ENCODE measurements at regions not wholly inside any gene's neighbourhood (a gene's known extent, or its start where the extent isn't known, plus 50 kb on each side); places are given as distances from the start of the nearest gene placed in this dataset.

GRCh38 chr22:47294576-47294975, 532.1 kb downstream of the TBC1D22A start:
- no peak for DNase-seq

GRCh38 chr22:47294222-47294532, 531.7 kb downstream of the TBC1D22A start:
- DNase-seq, result no peak

GRCh38 chr22:47293368-47294221, 531.1 kb downstream of the TBC1D22A start:
- DNase-seq, result no peak

GRCh38 chr22:47292546-47293320, 530.3 kb downstream of the TBC1D22A start:
- DNase-seq, result no peak

- no peak for DNase-seq
Observed at GRCh38 chr22:47291565-47292495, 529.4 kb downstream of the TBC1D22A start.

- DNase-seq, result no peak
Observed at GRCh38 chr22:47290706-47291430, 528.4 kb downstream of the TBC1D22A start.

GRCh38 chr22:47289336-47289985, 527.0 kb downstream of the TBC1D22A start:
- no peak for DNase-seq

- DNase-seq, result no peak
Observed at GRCh38 chr22:47288680-47289079, 526.2 kb downstream of the TBC1D22A start.

- DNase-seq, result no peak
Observed at GRCh38 chr22:47287516-47287915, 525.1 kb downstream of the TBC1D22A start.

- no peak for DNase-seq
Observed at GRCh38 chr22:47286590-47286989, 524.1 kb downstream of the TBC1D22A start.

- no peak for DNase-seq
Observed at GRCh38 chr22:47285981-47286380, 523.5 kb downstream of the TBC1D22A start.

- DNase-seq, result no peak
Observed at GRCh38 chr22:47284822-47285221, 522.4 kb downstream of the TBC1D22A start.

- no peak for DNase-seq
Observed at GRCh38 chr22:47284360-47284759, 521.9 kb downstream of the TBC1D22A start.

GRCh38 chr22:47283616-47284270, 521.3 kb downstream of the TBC1D22A start:
- DNase-seq, result no peak

- no peak for DNase-seq
Observed at GRCh38 chr22:47282851-47283250, 520.4 kb downstream of the TBC1D22A start.

- DNase-seq, result no peak
Observed at GRCh38 chr22:47282366-47282765, 519.9 kb downstream of the TBC1D22A start.

GRCh38 chr22:47281126-47282106, 519.0 kb downstream of the TBC1D22A start:
- no peak for DNase-seq

GRCh38 chr22:47280301-47280700, 517.9 kb downstream of the TBC1D22A start:
- DNase-seq, result no peak

- no peak for DNase-seq
Observed at GRCh38 chr22:47279746-47280145, 517.3 kb downstream of the TBC1D22A start.

GRCh38 chr22:47279337-47279736, 516.9 kb downstream of the TBC1D22A start:
- no peak for DNase-seq
